Caco-2 (cell line): ENCODE measurements at regions not wholly inside any gene's neighbourhood (a gene's known extent, or its start where the extent isn't known, plus 50 kb on each side); places are given as distances from the start of the nearest gene placed in this dataset.

Experiments
- BruUV-seq: library from RNA; stranded (reverse); fragments of 400-500 nt; replicated peaks from 2 replicates; lab custom pipeline; 2021; lab: Mats Ljungman, UMichigan
- CTCF ChIA-PET: fragments of 300-600 bp; sonication (Branson Sonifier 250); formaldehyde crosslinking; loops from one replicate; lab custom pipeline; 2022; ENCODE audit warnings: antibody characterized with exemption; lab: Charles Lee
- POLR2A ChIA-PET: fragments of 300-600 bp; sonication (Branson Sonifier 250); formaldehyde crosslinking; loops from one replicate; lab custom pipeline; 2022; ENCODE audit warnings: antibody characterized with exemption; lab: Charles Lee
- DNase-seq, 2 experiments: peaks; one replicate each; pipeline versions ENCODE4 v3.0.0 to v3.0.0-alpha.2; 2020 to 2022
- H3K27me3 ChIP-seq: replicated peaks from 2 replicates; pipeline ENCODE4 v1.6.0; 2011; ENCODE audit warnings: low read length; ENCODE audit not compliant: control insufficient read depth, insufficient read depth
- H3K36me3 ChIP-seq: 2 replicates; pipeline ENCODE4 v1.5.1; 2011; ENCODE audit warnings: low read length; ENCODE audit not compliant: control insufficient read depth, insufficient read depth
- H3K4me1 ChIP-seq: fragments of 250-450 bp; sonication (Bioruptor Pico); 2 replicates; pipeline ENCODE4 v1.5.1; 2020; ENCODE audit warnings: mild to moderate bottlenecking
- H3K4me3 ChIP-seq: 2 replicates; pipeline ENCODE4 v1.5.1; 2011; ENCODE audit warnings: low read depth, mild to moderate bottlenecking, control low read depth, low read length
- H3K9me3 ChIP-seq: fragments of 250-450 bp; sonication (Bioruptor Pico); 2 replicates; pipeline ENCODE4 v1.5.1; 2020; ENCODE audit warnings: mild to moderate bottlenecking, moderate library complexity
- H3K27ac Mint-ChIP-seq: one replicate; pipeline ENCODE4 v1.8.0; 2022; ENCODE audit warnings: mixed read lengths; ENCODE audit not compliant: unreplicated experiment
- H3K27me3 Mint-ChIP-seq: one replicate; pipeline ENCODE4 v1.8.0; 2022; ENCODE audit warnings: mixed read lengths; ENCODE audit not compliant: insufficient read depth, unreplicated experiment
- H3K36me3 Mint-ChIP-seq: one replicate; pipeline ENCODE4 v1.8.0; 2022; ENCODE audit warnings: mild to moderate bottlenecking, mixed read lengths; ENCODE audit not compliant: insufficient read depth, unreplicated experiment
- H3K4me1 Mint-ChIP-seq: one replicate; pipeline ENCODE4 v1.8.0; 2022; ENCODE audit warnings: low read depth, mixed read lengths; ENCODE audit not compliant: unreplicated experiment
- H3K4me3 Mint-ChIP-seq: one replicate; pipeline ENCODE4 v1.8.0; 2022; ENCODE audit warnings: mild to moderate bottlenecking, moderate library complexity, mixed read lengths; ENCODE audit not compliant: unreplicated experiment
- H3K9me3 Mint-ChIP-seq: one replicate; pipeline ENCODE4 v1.8.0; 2022; ENCODE audit warnings: mixed read lengths; ENCODE audit not compliant: unreplicated experiment
- CTCF ChIP-seq, 2 experiments: fragments of 200-600 bp in 1 of 2; IDR thresholded peaks; 1 replicate in 1 of 2; 2 replicates in 1 of 2; pipeline versions ENCODE4 v1.5.1 to v1.8.0; 2011 to 2022; ENCODE audit warnings: antibody characterized with exemption in 1 of 2, control low read depth in 1 of 2, inconsistent platforms in 1 of 2, low read depth in 1 of 2, low read length in 1 of 2, mild to moderate bottlenecking in 1 of 2, moderate library complexity in 1 of 2; ENCODE audit not compliant: insufficient read depth in 1 of 2, severe bottlenecking in 1 of 2, unreplicated experiment in 1 of 2
- intact Hi-C: fragments of 100-400 bp; cut with micrococcal nuclease; formaldehyde crosslinking; loops from one replicate; pipeline ENCODE4 v1.10.0; 2022; ENCODE audit not compliant: unreplicated experiment

- BruUV-seq: no TSS peak
- H3K4me1 Mint-ChIP-seq: peaks cover 10% of the 10 kb centered on the region
- H3K27me3 ChIP-seq: no peaks in the 10 kb centered on the region; the same call in 1 of the 2 replicates
- no peak for TF ChIP-seq CTCF (IDR thresholded peaks at IDR 0.05; ENCODE audit: insufficient read depth in 1 of 2, low read depth in 1 of 2, low read length in 1 of 2, severe bottlenecking in 1 of 2, unreplicated experiment in 1 of 2)
- no peaks in the 10 kb centered on the region for H3K4me1 ChIP-seq
- H3K4me3 ChIP-seq: no peak overlapping the region
- ChIA-PET CTCF (no interaction called here), POLR2A (no interaction called here)
- no peak overlapping the region for H3K4me3 Mint-ChIP-seq
- DNase-seq: no peak
- H3K36me3 ChIP-seq: no peaks in the 10 kb centered on the region
- H3K36me3 Mint-ChIP-seq: no peaks in the 10 kb centered on the region
- peaks cover 7% of the 10 kb centered on the region for H3K9me3 Mint-ChIP-seq
- intact Hi-C loops: loop anchor here (10.0 kb wide), 1 partner anchor 154 kb away; no protein-coding TSS in a partner anchor
- H3K27me3 Mint-ChIP-seq: peaks cover 7% of the 10 kb centered on the region
- no peak overlapping the region for H3K27ac Mint-ChIP-seq
- H3K9me3 ChIP-seq: no peaks in the 10 kb centered on the region
These were observed 294.8 kb upstream of the TMPO start for GRCh38 chr12:98220636-98221035.

- peaks cover 10% of the 10 kb centered on the region for H3K4me1 Mint-ChIP-seq
- intact Hi-C loops: loop anchor here (10.0 kb wide), 1 partner anchor 153 kb away; no protein-coding TSS in a partner anchor
These were observed 294.1 kb upstream of the TMPO start for GRCh38 chr12:98221243-98221808.

GRCh38 chr12:98222135-98222534 lies 293.3 kb upstream of the TMPO start:
- peaks cover 4% of the 10 kb centered on the region for H3K27me3 Mint-ChIP-seq
- CTCF ChIA-PET: no interaction called here

More at GRCh38 chr12:98221243-98221808, 294.1 kb upstream of the TMPO start:
- CTCF ChIA-PET: no interaction called here
- H3K27me3 Mint-ChIP-seq: peaks cover 4% of the 10 kb centered on the region
- no TSS peak for BruUV-seq
- TF ChIP-seq CTCF (IDR thresholded peaks at IDR 0.05; ENCODE audit: insufficient read depth in 1 of 2, low read depth in 1 of 2, low read length in 1 of 2, severe bottlenecking in 1 of 2, unreplicated experiment in 1 of 2): no peak
- H3K4me3 Mint-ChIP-seq: no peak overlapping the region
- POLR2A ChIA-PET: interaction anchor here (0.6 kb wide), 1 partner anchor 130 kb away, joined by 4 read pairs; no protein-coding TSS in a partner anchor
- Histone ChIP-seq H3K4me3 (no peak overlapping the region), H3K4me1 (no peaks in the 10 kb centered on the region), H3K27me3 (no peaks in the 10 kb centered on the region), H3K36me3 (no peaks in the 10 kb centered on the region), H3K9me3 (no peaks in the 10 kb centered on the region)
- no peaks in the 10 kb centered on the region for H3K36me3 Mint-ChIP-seq
- H3K9me3 Mint-ChIP-seq: peaks cover 7% of the 10 kb centered on the region
- no peak overlapping the region for H3K27ac Mint-ChIP-seq
- no peak for DNase-seq

More at GRCh38 chr12:98222135-98222534, 293.3 kb upstream of the TMPO start:
- Histone ChIP-seq H3K4me3 (no peak overlapping the region), H3K36me3 (no peaks in the 10 kb centered on the region), H3K27me3 (no peaks in the 10 kb centered on the region), H3K9me3 (no peaks in the 10 kb centered on the region), H3K4me1 (no peaks in the 10 kb centered on the region)
- Mint-ChIP-seq H3K36me3 (no peaks in the 10 kb centered on the region), H3K4me1 (peaks cover 10% of the 10 kb centered on the region), H3K9me3 (peaks cover 15% of the 10 kb centered on the region), H3K4me3 (no peak overlapping the region), H3K27ac (no peak overlapping the region)
- POLR2A ChIA-PET: no interaction called here
- DNase-seq: no peak
- intact Hi-C loops: loop anchor here (10.0 kb wide), 1 partner anchor 153 kb away; no protein-coding TSS in a partner anchor
- no TSS peak for BruUV-seq
- TF ChIP-seq CTCF (IDR thresholded peaks at IDR 0.05; ENCODE audit: insufficient read depth in 1 of 2, low read depth in 1 of 2, low read length in 1 of 2, severe bottlenecking in 1 of 2, unreplicated experiment in 1 of 2): no peak
